ENCODE measurements at regions not wholly inside any gene's neighbourhood (a gene's known extent, or its start where the extent isn't known, plus 50 kb on each side); places are given as distances from the start of the nearest gene placed in this dataset.

GRCh38 chr6:12505486-12505885 lies 211.1 kb upstream of the PHACTR1 start:
- no peaks in the 10 kb centered on the region for H3K36me3 ChIP-seq (ENCODE audit: control insufficient read depth, insufficient read depth, low read length)
- no peak overlapping the region for H2AFZ ChIP-seq (ENCODE audit: low read length)
- no peak overlapping the region for H3K4me3 ChIP-seq (replicated peaks in 1 of 4; ENCODE audit: control extremely low read depth in 1 of 4, insufficient read depth in 1 of 4, low read depth in 3 of 4, low read length in 4 of 4)
- TF ChIP-seq EZH2 (IDR thresholded peaks at IDR 0.05; ENCODE audit: low read length, missing control alignments) (no peak), CTCF (conservative IDR thresholded peaks at IDR 0.05 in 1 of 2, IDR thresholded peaks at IDR 0.05 in 1 of 2; ENCODE audit: low read depth in 1 of 2, low read length in 2 of 2) (no peak)
- H3K4me1 ChIP-seq (ENCODE audit: control insufficient read depth, extremely low read depth, insufficient read depth, low read length) = no peaks in the 10 kb centered on the region
- H4K20me1 ChIP-seq (ENCODE audit: control insufficient read depth, extremely low read depth, insufficient read depth, low read length) = no peaks in the 10 kb centered on the region
- H3K27ac ChIP-seq (ENCODE audit: insufficient read depth, low read length) = no peak overlapping the region
- H3K4me2 ChIP-seq (ENCODE audit: extremely low read depth, insufficient read depth, low read length) = no peak overlapping the region
- no peak overlapping the region for H3K9ac ChIP-seq (ENCODE audit: insufficient read depth, low read length)
- no peaks in the 10 kb centered on the region for H3K27me3 ChIP-seq (ENCODE audit: control insufficient read depth, insufficient read depth, low read length)
- no peaks in the 10 kb centered on the region for H3K79me2 ChIP-seq (ENCODE audit: control insufficient read depth, insufficient read depth, low read length)
- no peak for DNase-seq (ENCODE audit: low read depth in 2 of 2)
- no peaks in the 10 kb centered on the region for H3K9me3 ChIP-seq (ENCODE audit: control insufficient read depth, insufficient read depth, low read depth, low read length)

- H3K36me3 ChIP-seq (ENCODE audit: control insufficient read depth, insufficient read depth, low read length) = no peaks in the 10 kb centered on the region
- no peak overlapping the region for H3K9ac ChIP-seq (ENCODE audit: insufficient read depth, low read length)
- H3K27me3 ChIP-seq (ENCODE audit: control insufficient read depth, insufficient read depth, low read length) = no peaks in the 10 kb centered on the region
- H2AFZ ChIP-seq (ENCODE audit: low read length) = no peak overlapping the region
- no peak overlapping the region for H3K4me2 ChIP-seq (ENCODE audit: extremely low read depth, insufficient read depth, low read length)
- no peaks in the 10 kb centered on the region for H3K79me2 ChIP-seq (ENCODE audit: control insufficient read depth, insufficient read depth, low read length)
- no peak for DNase-seq (ENCODE audit: low read depth in 2 of 2)
- H3K27ac ChIP-seq (ENCODE audit: insufficient read depth, low read length) = no peak overlapping the region
- no peak overlapping the region for H3K4me3 ChIP-seq (replicated peaks in 1 of 4; ENCODE audit: control extremely low read depth in 1 of 4, insufficient read depth in 1 of 4, low read depth in 3 of 4, low read length in 4 of 4)
- H4K20me1 ChIP-seq (ENCODE audit: control insufficient read depth, extremely low read depth, insufficient read depth, low read length) = no peaks in the 10 kb centered on the region
- no peak for TF ChIP-seq EZH2 (IDR thresholded peaks at IDR 0.05; ENCODE audit: low read length, missing control alignments)
- TF ChIP-seq CTCF (conservative IDR thresholded peaks at IDR 0.05 in 1 of 2, IDR thresholded peaks at IDR 0.05 in 1 of 2; ENCODE audit: low read depth in 1 of 2, low read length in 2 of 2) = no peak
- no peaks in the 10 kb centered on the region for H3K4me1 ChIP-seq (ENCODE audit: control insufficient read depth, extremely low read depth, insufficient read depth, low read length)
- no peaks in the 10 kb centered on the region for H3K9me3 ChIP-seq (ENCODE audit: control insufficient read depth, insufficient read depth, low read depth, low read length)
Measured at GRCh38 chr6:12506159-12506558, 210.4 kb upstream of the PHACTR1 start.

- H3K27me3 ChIP-seq (ENCODE audit: control insufficient read depth, insufficient read depth, low read length) = no peaks in the 10 kb centered on the region
- H4K20me1 ChIP-seq (ENCODE audit: control insufficient read depth, extremely low read depth, insufficient read depth, low read length) = no peaks in the 10 kb centered on the region
- no peaks in the 10 kb centered on the region for H3K79me2 ChIP-seq (ENCODE audit: control insufficient read depth, insufficient read depth, low read length)
- H2AFZ ChIP-seq (ENCODE audit: low read length) = no peak overlapping the region
- peak in 1 of 2 donors; percentile 51 for DNase-seq (ENCODE audit: low read depth in 2 of 2)
- H3K36me3 ChIP-seq (ENCODE audit: control insufficient read depth, insufficient read depth, low read length) = no peaks in the 10 kb centered on the region
- no peak for TF ChIP-seq CTCF (conservative IDR thresholded peaks at IDR 0.05 in 1 of 2, IDR thresholded peaks at IDR 0.05 in 1 of 2; ENCODE audit: low read depth in 1 of 2, low read length in 2 of 2)
- TF ChIP-seq EZH2 (IDR thresholded peaks at IDR 0.05; ENCODE audit: low read length, missing control alignments) = no peak
- no peak overlapping the region for H3K27ac ChIP-seq (ENCODE audit: insufficient read depth, low read length)
- no peak overlapping the region for H3K9ac ChIP-seq (ENCODE audit: insufficient read depth, low read length)
- no peaks in the 10 kb centered on the region for H3K9me3 ChIP-seq (ENCODE audit: control insufficient read depth, insufficient read depth, low read depth, low read length)
- H3K4me3 ChIP-seq (replicated peaks in 1 of 4; ENCODE audit: control extremely low read depth in 1 of 4, insufficient read depth in 1 of 4, low read depth in 3 of 4, low read length in 4 of 4) = no peak overlapping the region
- no peaks in the 10 kb centered on the region for H3K4me1 ChIP-seq (ENCODE audit: control insufficient read depth, extremely low read depth, insufficient read depth, low read length)
- no peak overlapping the region for H3K4me2 ChIP-seq (ENCODE audit: extremely low read depth, insufficient read depth, low read length)
Measured at GRCh38 chr6:12507636-12508035, 208.9 kb upstream of the PHACTR1 start.

Data from fibroblast of lung (primary cell).